ENCODE measurements at regions not wholly inside any gene's neighbourhood (a gene's known extent, or its start where the extent isn't known, plus 50 kb on each side); places are given as distances from the start of the nearest gene placed in this dataset.

GRCh38 chr6:79330704-79331103 lies 96.2 kb upstream of the HMGN3 start:
- Mint-ChIP-seq H3K4me1 (no peaks in the 10 kb centered on the region), H3K4me3 (no peak overlapping the region), H3K27me3 (ENCODE audit: low read depth) (peaks cover 2% of the 10 kb centered on the region; the same call in 1 of the 2 replicates), H3K9me3 (peaks cover 18% of the 10 kb centered on the region), H3K27ac (no peak overlapping the region), H3K36me3 (peaks cover 10% of the 10 kb centered on the region)
- ChIA-PET POLR2A (no interaction called here), CTCF (no interaction called here)
- TF ChIP-seq KAT7 (CRISPR knock-in tag; IDR thresholded peaks at IDR 0.05; ENCODE audit: borderline replicate concordance) = no peak
- TF ChIP-seq USF1 (CRISPR knock-in tag; IDR thresholded peaks at IDR 0.05) = no peak
- no peak for TF ChIP-seq PRRX2 (CRISPR knock-in tag; IDR thresholded peaks at IDR 0.05)
- TF ChIP-seq, protein P1, sequence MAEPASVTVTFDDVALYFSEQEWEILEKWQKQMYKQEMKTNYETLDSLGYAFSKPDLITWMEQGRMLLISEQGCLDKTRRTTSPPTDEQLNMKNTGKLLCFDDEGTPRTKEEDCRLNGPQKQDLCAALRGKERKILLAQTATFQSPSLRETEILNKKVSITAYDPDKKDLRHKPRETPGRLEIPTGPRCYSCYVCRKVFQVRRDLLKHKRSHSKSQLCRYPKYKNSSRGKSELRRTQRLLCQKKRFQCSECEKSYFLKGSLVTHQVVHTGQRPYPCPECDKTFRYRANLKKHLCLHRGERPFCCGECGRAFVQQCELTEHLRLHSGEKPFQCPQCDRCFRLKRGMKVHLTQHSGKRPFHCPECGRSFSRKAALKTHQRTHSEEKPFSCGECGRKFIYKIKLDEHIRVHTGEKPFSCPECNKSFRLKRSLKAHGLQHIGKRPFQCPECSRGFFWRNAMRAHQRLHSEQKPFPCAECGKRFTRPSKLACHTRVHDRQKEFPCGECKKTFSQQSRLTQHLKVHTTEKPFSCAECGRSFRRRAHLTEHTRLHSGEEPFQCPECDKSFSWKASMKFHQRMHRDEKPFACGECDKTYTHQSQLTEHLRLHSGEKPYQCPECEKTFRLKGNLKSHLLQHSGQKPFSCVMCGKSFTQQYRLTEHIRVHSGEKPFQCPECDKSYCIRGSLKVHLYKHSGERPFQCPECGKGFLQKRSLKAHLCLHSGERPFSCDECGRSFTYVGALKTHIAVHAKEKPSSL (CRISPR knock-in tag; conservative IDR thresholded peaks at IDR 0.05) = no peak
- TF ChIP-seq ELF4 (CRISPR knock-in tag; IDR thresholded peaks at IDR 0.05; ENCODE audit: low read depth) = no peak
- no peak for TF ChIP-seq MLX (CRISPR knock-in tag; IDR thresholded peaks at IDR 0.05)
- TF ChIP-seq TEAD4 (CRISPR knock-in tag; IDR thresholded peaks at IDR 0.05) = no peak
- no peak for TF ChIP-seq CREB1 (CRISPR knock-in tag; IDR thresholded peaks at IDR 0.05)
- TF ChIP-seq, protein P2, sequence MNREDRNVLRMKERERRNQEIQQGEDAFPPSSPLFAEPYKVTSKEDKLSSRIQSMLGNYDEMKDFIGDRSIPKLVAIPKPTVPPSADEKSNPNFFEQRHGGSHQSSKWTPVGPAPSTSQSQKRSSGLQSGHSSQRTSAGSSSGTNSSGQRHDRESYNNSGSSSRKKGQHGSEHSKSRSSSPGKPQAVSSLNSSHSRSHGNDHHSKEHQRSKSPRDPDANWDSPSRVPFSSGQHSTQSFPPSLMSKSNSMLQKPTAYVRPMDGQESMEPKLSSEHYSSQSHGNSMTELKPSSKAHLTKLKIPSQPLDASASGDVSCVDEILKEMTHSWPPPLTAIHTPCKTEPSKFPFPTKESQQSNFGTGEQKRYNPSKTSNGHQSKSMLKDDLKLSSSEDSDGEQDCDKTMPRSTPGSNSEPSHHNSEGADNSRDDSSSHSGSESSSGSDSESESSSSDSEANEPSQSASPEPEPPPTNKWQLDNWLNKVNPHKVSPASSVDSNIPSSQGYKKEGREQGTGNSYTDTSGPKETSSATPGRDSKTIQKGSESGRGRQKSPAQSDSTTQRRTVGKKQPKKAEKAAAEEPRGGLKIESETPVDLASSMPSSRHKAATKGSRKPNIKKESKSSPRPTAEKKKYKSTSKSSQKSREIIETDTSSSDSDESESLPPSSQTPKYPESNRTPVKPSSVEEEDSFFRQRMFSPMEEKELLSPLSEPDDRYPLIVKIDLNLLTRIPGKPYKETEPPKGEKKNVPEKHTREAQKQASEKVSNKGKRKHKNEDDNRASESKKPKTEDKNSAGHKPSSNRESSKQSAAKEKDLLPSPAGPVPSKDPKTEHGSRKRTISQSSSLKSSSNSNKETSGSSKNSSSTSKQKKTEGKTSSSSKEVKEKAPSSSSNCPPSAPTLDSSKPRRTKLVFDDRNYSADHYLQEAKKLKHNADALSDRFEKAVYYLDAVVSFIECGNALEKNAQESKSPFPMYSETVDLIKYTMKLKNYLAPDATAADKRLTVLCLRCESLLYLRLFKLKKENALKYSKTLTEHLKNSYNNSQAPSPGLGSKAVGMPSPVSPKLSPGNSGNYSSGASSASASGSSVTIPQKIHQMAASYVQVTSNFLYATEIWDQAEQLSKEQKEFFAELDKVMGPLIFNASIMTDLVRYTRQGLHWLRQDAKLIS (CRISPR knock-in tag; IDR thresholded peaks at IDR 0.05; ENCODE audit: borderline replicate concordance) = no peak
- TF ChIP-seq GRHL2 (CRISPR knock-in tag; IDR thresholded peaks at IDR 0.05; ENCODE audit: insufficient replicate concordance, severe bottlenecking) = no peak
- no peak for TF ChIP-seq ZNF416 (CRISPR knock-in tag; IDR thresholded peaks at IDR 0.05)
- TF ChIP-seq ZNF423 (CRISPR knock-in tag; IDR thresholded peaks at IDR 0.05) = no peak
- TF ChIP-seq, protein P3, sequence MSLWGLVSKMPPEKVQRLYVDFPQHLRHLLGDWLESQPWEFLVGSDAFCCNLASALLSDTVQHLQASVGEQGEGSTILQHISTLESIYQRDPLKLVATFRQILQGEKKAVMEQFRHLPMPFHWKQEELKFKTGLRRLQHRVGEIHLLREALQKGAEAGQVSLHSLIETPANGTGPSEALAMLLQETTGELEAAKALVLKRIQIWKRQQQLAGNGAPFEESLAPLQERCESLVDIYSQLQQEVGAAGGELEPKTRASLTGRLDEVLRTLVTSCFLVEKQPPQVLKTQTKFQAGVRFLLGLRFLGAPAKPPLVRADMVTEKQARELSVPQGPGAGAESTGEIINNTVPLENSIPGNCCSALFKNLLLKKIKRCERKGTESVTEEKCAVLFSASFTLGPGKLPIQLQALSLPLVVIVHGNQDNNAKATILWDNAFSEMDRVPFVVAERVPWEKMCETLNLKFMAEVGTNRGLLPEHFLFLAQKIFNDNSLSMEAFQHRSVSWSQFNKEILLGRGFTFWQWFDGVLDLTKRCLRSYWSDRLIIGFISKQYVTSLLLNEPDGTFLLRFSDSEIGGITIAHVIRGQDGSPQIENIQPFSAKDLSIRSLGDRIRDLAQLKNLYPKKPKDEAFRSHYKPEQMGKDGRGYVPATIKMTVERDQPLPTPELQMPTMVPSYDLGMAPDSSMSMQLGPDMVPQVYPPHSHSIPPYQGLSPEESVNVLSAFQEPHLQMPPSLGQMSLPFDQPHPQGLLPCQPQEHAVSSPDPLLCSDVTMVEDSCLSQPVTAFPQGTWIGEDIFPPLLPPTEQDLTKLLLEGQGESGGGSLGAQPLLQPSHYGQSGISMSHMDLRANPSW (CRISPR knock-in tag; conservative IDR thresholded peaks at IDR 0.05; ENCODE audit: low read depth) = no peak
- TF ChIP-seq ZNF281 (CRISPR knock-in tag; IDR thresholded peaks at IDR 0.05) = no peak
- no peak for TF ChIP-seq SMAD4 (CRISPR knock-in tag; IDR thresholded peaks at IDR 0.05)
- TF ChIP-seq ATF2 (CRISPR knock-in tag; IDR thresholded peaks at IDR 0.05; ENCODE audit: borderline replicate concordance, low read depth) = no peak
- TF ChIP-seq RORB (CRISPR knock-in tag; IDR thresholded peaks at IDR 0.05) = no peak
- TF ChIP-seq NR1H2 (CRISPR knock-in tag; IDR thresholded peaks at IDR 0.05) = no peak
- no peak for TF ChIP-seq GABPB1 (CRISPR knock-in tag; IDR thresholded peaks at IDR 0.05)
- TF ChIP-seq TCF7 (CRISPR knock-in tag; IDR thresholded peaks at IDR 0.05; ENCODE audit: low read depth) = no peak
- DNase-seq (ENCODE audit: low spot score) (no peak), ATAC-seq (no peak)
